Spleen (tissue), 7 donors: ENCODE measurements at regions not wholly inside any gene's neighbourhood (a gene's known extent, or its start where the extent isn't known, plus 50 kb on each side); places are given as distances from the start of the nearest gene placed in this dataset.

Source experiments
- CTCF ChIP-seq, 11 experiments: fragments of 200-600 bp in 7 of 11; fragments of 450-650 bp in 4 of 11; sonication (generic) in 4 of 11; IDR thresholded peaks in 8 of 11; conservative IDR thresholded peaks in 3 of 11; 1 replicate in 7 of 11; 2 replicates in 4 of 11; pipeline versions ENCODE4 v1.4.0 to v1.8.0; 2016 to 2021; ENCODE audit warnings: antibody characterized with exemption in 11 of 11, inconsistent platforms in 4 of 11, mild to moderate bottlenecking in 1 of 11
- POLR2A ChIP-seq, 3 donors: fragments of 450-650 bp; IDR thresholded peaks; one replicate each; pipeline ENCODE4 v1.5.1; 2017; ENCODE audit warnings: antibody characterized with exemption in 3 of 3, mild to moderate bottlenecking in 1 of 3
- donor health status: DM: no; HTN: no; CAD: no; lungs with moderate emphysema.
- donor health status: DM: no; HTN: no; CAD: no.
- donor health status: DM: no; HTN: no; CAD: no.

DNA sequence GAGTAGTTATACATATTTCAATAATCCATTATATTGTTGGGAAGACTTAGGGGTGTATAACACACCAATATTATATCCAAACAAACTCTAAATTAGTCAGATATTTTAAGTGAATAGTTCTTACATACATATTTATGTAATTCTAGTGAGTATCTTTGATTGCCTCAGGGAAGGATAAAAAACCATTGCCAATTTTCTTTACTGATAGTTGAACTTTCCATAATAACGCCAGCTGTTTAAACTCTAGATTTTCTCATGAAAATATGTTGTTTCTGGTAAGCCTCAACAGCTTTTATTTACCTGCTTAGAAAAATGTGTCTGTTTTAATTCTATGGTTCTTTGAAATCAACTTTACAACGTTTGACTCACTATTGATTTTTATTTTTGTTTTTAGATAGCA is 959.6 kb upstream of the NOVA1 start:
- TF ChIP-seq CTCF (IDR thresholded peaks at IDR 0.05 in 8 of 11, conservative IDR thresholded peaks at IDR 0.05 in 3 of 11) (no peak), POLR2A (IDR thresholded peaks at IDR 0.05) (no peak)
